HEK293T (cell line): ENCODE measurements at regions not wholly inside any gene's neighbourhood (a gene's known extent, or its start where the extent isn't known, plus 50 kb on each side); places are given as distances from the start of the nearest gene placed in this dataset.

Experiments
- BHLHE40 ChIP-seq: fragments of 450-650 bp; IDR thresholded peaks from 2 replicates; pipeline ENCODE4 v1.6.1; 2016; ENCODE audit warnings: mild to moderate bottlenecking, moderate library complexity, borderline replicate concordance
- ELF4 ChIP-seq: fragments of 450-650 bp; IDR thresholded peaks from 2 replicates; pipeline ENCODE4 v1.6.1; 2017; ENCODE audit warnings: antibody characterized with exemption
- FOXK2 ChIP-seq: fragments of 450-650 bp; IDR thresholded peaks from 2 replicates; pipeline ENCODE4 v1.6.1; 2016; ENCODE audit warnings: mild to moderate bottlenecking

GRCh38 chr7:54672519-54672918 is 86.5 kb downstream of the SEC61G start:
- TF ChIP-seq FOXK2 = no peak
- TF ChIP-seq ELF4 = no peak
- no peak for TF ChIP-seq BHLHE40
